ENCODE measurements at regions not wholly inside any gene's neighbourhood (a gene's known extent, or its start where the extent isn't known, plus 50 kb on each side); places are given as distances from the start of the nearest gene placed in this dataset.

- DNase-seq: no peak
- Histone ChIP-seq H3K36me3 (ENCODE audit: control insufficient read depth, insufficient read depth, low read length) (no peaks in the 10 kb centered on the region), H3K27me3 (ENCODE audit: control insufficient read depth, insufficient read depth, low read length) (peaks cover 3% of the 10 kb centered on the region), H3K27ac (ENCODE audit: low read length) (no peak overlapping the region), H3K9me3 (ENCODE audit: control insufficient read depth, low read depth, low read length) (no peaks in the 10 kb centered on the region), H3K4me3 (ENCODE audit: low read length) (no peak overlapping the region), H3K4me1 (ENCODE audit: control insufficient read depth, insufficient read depth, low read length) (no peaks in the 10 kb centered on the region)
- no CpG with 5 or more reads among the region's 5 CpGs for WGBS (ENCODE audit: insufficient coverage, low lambda C conversion rate)
Observed at GRCh38 chr17:73882590-73882989, 238.3 kb upstream of the SDK2 start.

GRCh38 chr17:73883175-73883574 is 238.9 kb upstream of the SDK2 start:
- Histone ChIP-seq H3K27ac (ENCODE audit: low read length) (no peak overlapping the region), H3K36me3 (ENCODE audit: control insufficient read depth, insufficient read depth, low read length) (no peaks in the 10 kb centered on the region), H3K4me1 (ENCODE audit: control insufficient read depth, insufficient read depth, low read length) (no peaks in the 10 kb centered on the region), H3K4me3 (ENCODE audit: low read length) (no peak overlapping the region), H3K27me3 (ENCODE audit: control insufficient read depth, insufficient read depth, low read length) (peaks cover 3% of the 10 kb centered on the region), H3K9me3 (ENCODE audit: control insufficient read depth, low read depth, low read length) (no peaks in the 10 kb centered on the region)
- no CpG with 5 or more reads among the region's 10 CpGs for WGBS (ENCODE audit: insufficient coverage, low lambda C conversion rate)
- DNase-seq: no peak

- Histone ChIP-seq H3K4me1 (ENCODE audit: control insufficient read depth, insufficient read depth, low read length) (no peaks in the 10 kb centered on the region), H3K27ac (ENCODE audit: low read length) (no peak overlapping the region)
- no CpG with 5 or more reads among the region's 3 CpGs for WGBS (ENCODE audit: insufficient coverage, low lambda C conversion rate)
Observed at GRCh38 chr17:73887739-73888138, 243.5 kb upstream of the SDK2 start.

GRCh38 chr17:73888862-73889261 is 244.6 kb upstream of the SDK2 start:
- no peaks in the 10 kb centered on the region for H3K9me3 ChIP-seq (ENCODE audit: control insufficient read depth, low read depth, low read length)
- no peak for DNase-seq
- no peaks in the 10 kb centered on the region for H3K36me3 ChIP-seq (ENCODE audit: control insufficient read depth, insufficient read depth, low read length)
- no peaks in the 10 kb centered on the region for H3K27me3 ChIP-seq (ENCODE audit: control insufficient read depth, insufficient read depth, low read length)
- H3K27ac ChIP-seq (ENCODE audit: low read length): no peak overlapping the region
- no CpG with 5 or more reads among the region's 7 CpGs for WGBS (ENCODE audit: insufficient coverage, low lambda C conversion rate)
- H3K4me3 ChIP-seq (ENCODE audit: low read length): no peak overlapping the region
- no peaks in the 10 kb centered on the region for H3K4me1 ChIP-seq (ENCODE audit: control insufficient read depth, insufficient read depth, low read length)

More at GRCh38 chr17:73887739-73888138, 243.5 kb upstream of the SDK2 start:
- Histone ChIP-seq H3K36me3 (ENCODE audit: control insufficient read depth, insufficient read depth, low read length) (no peaks in the 10 kb centered on the region), H3K9me3 (ENCODE audit: control insufficient read depth, low read depth, low read length) (no peaks in the 10 kb centered on the region), H3K4me3 (ENCODE audit: low read length) (no peak overlapping the region), H3K27me3 (ENCODE audit: control insufficient read depth, insufficient read depth, low read length) (no peaks in the 10 kb centered on the region)
- no peak for DNase-seq

- H3K27ac ChIP-seq (ENCODE audit: low read length): no peak overlapping the region
- WGBS (ENCODE audit: insufficient coverage, low lambda C conversion rate): 80% methylated on average over 1 of the region's 2 CpGs
- H3K27me3 ChIP-seq (ENCODE audit: control insufficient read depth, insufficient read depth, low read length): no peaks in the 10 kb centered on the region
- no peak overlapping the region for H3K4me3 ChIP-seq (ENCODE audit: low read length)
- H3K36me3 ChIP-seq (ENCODE audit: control insufficient read depth, insufficient read depth, low read length): no peaks in the 10 kb centered on the region
- no peaks in the 10 kb centered on the region for H3K9me3 ChIP-seq (ENCODE audit: control insufficient read depth, low read depth, low read length)
- DNase-seq: no peak
- H3K4me1 ChIP-seq (ENCODE audit: control insufficient read depth, insufficient read depth, low read length): no peaks in the 10 kb centered on the region
Observed at GRCh38 chr17:73889439-73889838, 245.2 kb upstream of the SDK2 start.

GRCh38 chr17:73890831-73891405 is 246.7 kb upstream of the SDK2 start:
- DNase-seq: no peak
- Histone ChIP-seq H3K4me1 (ENCODE audit: control insufficient read depth, insufficient read depth, low read length) (no peaks in the 10 kb centered on the region), H3K4me3 (ENCODE audit: low read length) (no peak overlapping the region), H3K27me3 (ENCODE audit: control insufficient read depth, insufficient read depth, low read length) (peaks cover 6% of the 10 kb centered on the region), H3K9me3 (ENCODE audit: control insufficient read depth, low read depth, low read length) (no peaks in the 10 kb centered on the region), H3K36me3 (ENCODE audit: control insufficient read depth, insufficient read depth, low read length) (no peaks in the 10 kb centered on the region), H3K27ac (ENCODE audit: low read length) (no peak overlapping the region)
- WGBS (ENCODE audit: insufficient coverage, low lambda C conversion rate): no CpG with 5 or more reads among the region's 8 CpGs

- Histone ChIP-seq H3K27me3 (ENCODE audit: control insufficient read depth, insufficient read depth, low read length) (peaks cover 13% of the 10 kb centered on the region), H3K4me1 (ENCODE audit: control insufficient read depth, insufficient read depth, low read length) (no peaks in the 10 kb centered on the region)
- WGBS (ENCODE audit: insufficient coverage, low lambda C conversion rate): no CpG with 5 or more reads among the region's 6 CpGs
Observed at GRCh38 chr17:73895157-73895556, 250.9 kb upstream of the SDK2 start.

GRCh38 chr17:73896966-73897365 is 252.7 kb upstream of the SDK2 start:
- DNase-seq: no peak
- H3K27ac ChIP-seq (ENCODE audit: low read length): no peak overlapping the region
- H3K9me3 ChIP-seq (ENCODE audit: control insufficient read depth, low read depth, low read length): no peaks in the 10 kb centered on the region
- H3K36me3 ChIP-seq (ENCODE audit: control insufficient read depth, insufficient read depth, low read length): no peaks in the 10 kb centered on the region
- H3K27me3 ChIP-seq (ENCODE audit: control insufficient read depth, insufficient read depth, low read length): peaks cover 32% of the 10 kb centered on the region
- whole genome bisulfite sequencing (ENCODE audit: insufficient coverage, low lambda C conversion rate): 80% methylated on average over 1 of the region's 4 CpGs
- H3K4me3 ChIP-seq (ENCODE audit: low read length): no peak overlapping the region
- H3K4me1 ChIP-seq (ENCODE audit: control insufficient read depth, insufficient read depth, low read length): no peaks in the 10 kb centered on the region

More at GRCh38 chr17:73895157-73895556, 250.9 kb upstream of the SDK2 start:
- no peaks in the 10 kb centered on the region for H3K36me3 ChIP-seq (ENCODE audit: control insufficient read depth, insufficient read depth, low read length)
- no peak overlapping the region for H3K4me3 ChIP-seq (ENCODE audit: low read length)
- H3K27ac ChIP-seq (ENCODE audit: low read length): no peak overlapping the region
- no peak for DNase-seq
- no peaks in the 10 kb centered on the region for H3K9me3 ChIP-seq (ENCODE audit: control insufficient read depth, low read depth, low read length)

GRCh38 chr17:73899839-73900238 is 255.6 kb upstream of the SDK2 start:
- H3K36me3 ChIP-seq (ENCODE audit: control insufficient read depth, insufficient read depth, low read length): no peaks in the 10 kb centered on the region
- H3K27me3 ChIP-seq (ENCODE audit: control insufficient read depth, insufficient read depth, low read length): peaks cover 56% of the 10 kb centered on the region
- no peak overlapping the region for H3K27ac ChIP-seq (ENCODE audit: low read length)
- H3K4me1 ChIP-seq (ENCODE audit: control insufficient read depth, insufficient read depth, low read length): no peaks in the 10 kb centered on the region
- WGBS (ENCODE audit: insufficient coverage, low lambda C conversion rate): 93% methylated on average over 8 of the region's 8 CpGs
- DNase-seq: no peak
- no peak overlapping the region for H3K4me3 ChIP-seq (ENCODE audit: low read length)
- H3K9me3 ChIP-seq (ENCODE audit: control insufficient read depth, low read depth, low read length): no peaks in the 10 kb centered on the region

- Histone ChIP-seq H3K27ac (ENCODE audit: low read length) (no peak overlapping the region), H3K27me3 (ENCODE audit: control insufficient read depth, insufficient read depth, low read length) (peaks cover 55% of the 10 kb centered on the region), H3K36me3 (ENCODE audit: control insufficient read depth, insufficient read depth, low read length) (no peaks in the 10 kb centered on the region), H3K4me3 (ENCODE audit: low read length) (no peak overlapping the region), H3K9me3 (ENCODE audit: control insufficient read depth, low read depth, low read length) (no peaks in the 10 kb centered on the region), H3K4me1 (ENCODE audit: control insufficient read depth, insufficient read depth, low read length) (no peaks in the 10 kb centered on the region)
- WGBS (ENCODE audit: insufficient coverage, low lambda C conversion rate): no CpG with 5 or more reads among the region's 7 CpGs
- DNase-seq: no peak
Observed at GRCh38 chr17:73900516-73900915, 256.3 kb upstream of the SDK2 start.

- DNase-seq: no peak
- WGBS (ENCODE audit: insufficient coverage, low lambda C conversion rate): no CpG with 5 or more reads among the region's 2 CpGs
Observed at GRCh38 chr17:73901249-73901648, 257.0 kb upstream of the SDK2 start.

More at GRCh38 chr17:73901249-73901648, 257.0 kb upstream of the SDK2 start:
- H3K4me1 ChIP-seq (ENCODE audit: control insufficient read depth, insufficient read depth, low read length): no peaks in the 10 kb centered on the region
- no peak overlapping the region for H3K4me3 ChIP-seq (ENCODE audit: low read length)
- no peaks in the 10 kb centered on the region for H3K9me3 ChIP-seq (ENCODE audit: control insufficient read depth, low read depth, low read length)
- no peaks in the 10 kb centered on the region for H3K36me3 ChIP-seq (ENCODE audit: control insufficient read depth, insufficient read depth, low read length)
- no peak overlapping the region for H3K27ac ChIP-seq (ENCODE audit: low read length)
- H3K27me3 ChIP-seq (ENCODE audit: control insufficient read depth, insufficient read depth, low read length): peaks cover 53% of the 10 kb centered on the region
